NCI-H526 treated with DMSO at 0.1 percent for 48 hours (cell line): ENCODE measurements at regions not wholly inside any gene's neighbourhood (a gene's known extent, or its start where the extent isn't known, plus 50 kb on each side); places are given as distances from the start of the nearest gene placed in this dataset.
"Not testable (repeated sequence)": the region's sequence is repeated elsewhere in the genome, so short reads cannot be mapped to it uniquely, and the experiment has no call there.

ENCODE experiments used
- DNase-seq: peaks from one replicate; lab custom pipeline; 2025; lab: John Stamatoyannopoulos, UW

GRCh38 chr19:37303591-37304171 is 67.2 kb upstream of the ZNF527 start:
- no peak for DNase-seq

GRCh38 chr19:37304190-37304883 is 66.6 kb upstream of the ZNF527 start:
- no peak for DNase-seq

GRCh38 chr19:37304884-37305255 is 66.0 kb upstream of the ZNF527 start:
- DNase-seq: no peak

- DNase-seq: no peak
These were observed 64.4 kb upstream of the ZNF527 start for GRCh38 chr19:37306383-37306963.

- DNase-seq: no peak
These were observed 60.9 kb upstream of the ZNF527 start for GRCh38 chr19:37309834-37310575.

GRCh38 chr19:37312531-37313334 is 58.2 kb upstream of the ZNF527 start:
- not testable (repeated sequence) for DNase-seq

- DNase-seq: no peak
These were observed 57.6 kb upstream of the ZNF527 start for GRCh38 chr19:37313335-37313627.

GRCh38 chr19:37317403-37318209 is 53.3 kb upstream of the ZNF527 start:
- peak; percentile 97 for DNase-seq

GRCh38 chr19:37320988-37321387 is 49.9 kb upstream of the ZNF527 start:
- DNase-seq: not testable (repeated sequence)
